ENCODE measurements at regions not wholly inside any gene's neighbourhood (a gene's known extent, or its start where the extent isn't known, plus 50 kb on each side); places are given as distances from the start of the nearest gene placed in this dataset.

DNA sequence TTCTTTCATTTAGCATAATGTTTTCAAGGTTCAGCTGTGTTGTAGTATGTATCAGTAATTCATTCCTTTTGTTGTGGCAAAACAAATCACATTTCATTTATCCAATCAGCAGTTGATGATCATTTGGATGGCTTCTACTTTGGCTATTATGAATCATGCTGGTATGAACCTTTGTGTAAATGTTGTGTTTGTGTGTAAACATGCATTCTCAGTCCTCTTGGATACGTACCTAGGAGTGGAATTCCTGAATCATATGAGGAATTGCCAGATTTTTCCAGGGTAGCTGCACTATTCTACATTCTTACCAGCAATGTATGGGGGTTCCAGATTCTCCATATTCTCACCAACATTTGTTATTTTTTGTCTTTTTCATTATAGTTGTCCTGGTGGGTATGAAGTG, 578.5 kb upstream of the MKI67 start:
- no peak for TF ChIP-seq EZH2phosphoT487 (IDR thresholded peaks at IDR 0.05; ENCODE audit: borderline replicate concordance, low read length)
- TF ChIP-seq, protein P1, sequence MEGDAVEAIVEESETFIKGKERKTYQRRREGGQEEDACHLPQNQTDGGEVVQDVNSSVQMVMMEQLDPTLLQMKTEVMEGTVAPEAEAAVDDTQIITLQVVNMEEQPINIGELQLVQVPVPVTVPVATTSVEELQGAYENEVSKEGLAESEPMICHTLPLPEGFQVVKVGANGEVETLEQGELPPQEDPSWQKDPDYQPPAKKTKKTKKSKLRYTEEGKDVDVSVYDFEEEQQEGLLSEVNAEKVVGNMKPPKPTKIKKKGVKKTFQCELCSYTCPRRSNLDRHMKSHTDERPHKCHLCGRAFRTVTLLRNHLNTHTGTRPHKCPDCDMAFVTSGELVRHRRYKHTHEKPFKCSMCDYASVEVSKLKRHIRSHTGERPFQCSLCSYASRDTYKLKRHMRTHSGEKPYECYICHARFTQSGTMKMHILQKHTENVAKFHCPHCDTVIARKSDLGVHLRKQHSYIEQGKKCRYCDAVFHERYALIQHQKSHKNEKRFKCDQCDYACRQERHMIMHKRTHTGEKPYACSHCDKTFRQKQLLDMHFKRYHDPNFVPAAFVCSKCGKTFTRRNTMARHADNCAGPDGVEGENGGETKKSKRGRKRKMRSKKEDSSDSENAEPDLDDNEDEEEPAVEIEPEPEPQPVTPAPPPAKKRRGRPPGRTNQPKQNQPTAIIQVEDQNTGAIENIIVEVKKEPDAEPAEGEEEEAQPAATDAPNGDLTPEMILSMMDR (IDR thresholded peaks at IDR 0.05; ENCODE audit: low read depth, low read length, poor library complexity, severe bottlenecking): no peak
- H3K4me1 ChIP-seq (ENCODE audit: control insufficient read depth, low read length): no peaks in the 10 kb centered on the region
- H4K20me1 ChIP-seq (ENCODE audit: control insufficient read depth, insufficient read depth, low read depth, low read length): no peaks in the 10 kb centered on the region

DNA sequence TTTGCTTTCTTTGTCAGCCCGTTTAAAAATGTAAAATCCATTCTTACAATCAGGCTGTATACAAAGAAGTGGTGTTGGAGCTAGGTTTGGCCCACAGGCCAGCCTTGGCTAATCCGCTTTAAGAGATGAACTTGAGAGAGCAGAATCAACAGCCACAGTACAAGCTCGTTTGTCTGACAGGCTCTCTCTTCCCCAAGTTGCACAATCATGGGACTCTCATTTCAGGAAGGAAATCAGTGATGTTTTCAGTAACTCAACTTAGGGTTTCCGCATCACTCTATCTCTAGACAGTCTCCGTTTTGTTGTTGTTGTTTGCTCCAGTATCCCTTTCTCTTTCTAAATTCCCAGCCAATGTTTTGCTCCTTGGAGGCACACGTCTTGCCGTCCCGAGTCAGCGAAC, 582.0 kb upstream of the MKI67 start:
- H3F3A ChIP-seq (ENCODE audit: control insufficient read depth, insufficient read depth): no peaks in the 10 kb centered on the region
- H3K9me3 ChIP-seq (ENCODE audit: control insufficient read depth, insufficient read depth, low read length): no peaks in the 10 kb centered on the region
- no peaks in the 10 kb centered on the region for H3K4me1 ChIP-seq (ENCODE audit: control insufficient read depth, low read length)
- H3K4me3 ChIP-seq (ENCODE audit: low read length): no peak overlapping the region
- no peaks in the 10 kb centered on the region for H3K79me2 ChIP-seq (ENCODE audit: control insufficient read depth, low read length)
- H3K9me2 ChIP-seq (replicated peaks; ENCODE audit: control insufficient read depth, low read length): no peaks in the 10 kb centered on the region
- H3K27me3 ChIP-seq (ENCODE audit: control insufficient read depth, low read length): no peaks in the 10 kb centered on the region
- no peaks in the 10 kb centered on the region for H3K36me3 ChIP-seq (ENCODE audit: control insufficient read depth, low read length)
- H3K4me2 ChIP-seq (ENCODE audit: low read length): no peak overlapping the region
- no peak overlapping the region for H3K27ac ChIP-seq (ENCODE audit: low read depth, low read length)
- TF ChIP-seq EZH2phosphoT487 (IDR thresholded peaks at IDR 0.05; ENCODE audit: borderline replicate concordance, low read length): no peak
- TF ChIP-seq, protein P1 (IDR thresholded peaks at IDR 0.05; ENCODE audit: low read depth, low read length, poor library complexity, severe bottlenecking): no peak
- no peaks in the 10 kb centered on the region for H4K20me1 ChIP-seq (ENCODE audit: control insufficient read depth, insufficient read depth, low read depth, low read length)

More for the DNA sequence above, 578.5 kb upstream of the MKI67 start:
- Histone ChIP-seq H3K27me3 (ENCODE audit: control insufficient read depth, low read length) (no peaks in the 10 kb centered on the region), H3F3A (ENCODE audit: control insufficient read depth, insufficient read depth) (no peaks in the 10 kb centered on the region), H3K9me3 (ENCODE audit: control insufficient read depth, insufficient read depth, low read length) (no peaks in the 10 kb centered on the region), H3K9me2 (replicated peaks; ENCODE audit: control insufficient read depth, low read length) (no peaks in the 10 kb centered on the region), H3K4me2 (ENCODE audit: low read length) (no peak overlapping the region), H3K4me3 (ENCODE audit: low read length) (no peak overlapping the region), H3K36me3 (ENCODE audit: control insufficient read depth, low read length) (no peaks in the 10 kb centered on the region), H3K79me2 (ENCODE audit: control insufficient read depth, low read length) (no peaks in the 10 kb centered on the region), H3K27ac (ENCODE audit: low read depth, low read length) (no peak overlapping the region)

DNA sequence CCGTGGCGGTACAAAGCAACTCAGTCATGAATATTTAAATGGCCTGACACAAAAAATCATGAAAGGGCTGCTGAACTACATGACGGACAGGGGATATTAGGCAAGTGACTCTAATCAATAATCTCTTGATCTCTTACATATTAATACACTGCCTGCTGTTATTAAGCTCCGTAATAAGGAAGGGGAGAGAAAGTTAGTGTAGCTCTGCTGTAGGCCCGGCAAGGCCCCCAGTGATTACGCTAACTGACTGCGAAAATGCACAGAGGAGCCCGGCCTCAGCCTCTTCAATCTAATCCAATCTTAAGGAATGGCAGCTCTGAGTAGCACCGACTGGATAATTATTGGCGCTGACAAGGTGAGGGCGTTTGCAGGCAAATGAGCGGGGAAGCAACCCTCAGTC, 583.5 kb upstream of the MKI67 start:
- Histone ChIP-seq H3K27me3 (ENCODE audit: control insufficient read depth, low read length) (no peaks in the 10 kb centered on the region), H3K79me2 (ENCODE audit: control insufficient read depth, low read length) (no peaks in the 10 kb centered on the region), H3K4me1 (ENCODE audit: control insufficient read depth, low read length) (no peaks in the 10 kb centered on the region), H3K36me3 (ENCODE audit: control insufficient read depth, low read length) (no peaks in the 10 kb centered on the region), H3K9me2 (replicated peaks; ENCODE audit: control insufficient read depth, low read length) (no peaks in the 10 kb centered on the region), H4K20me1 (ENCODE audit: control insufficient read depth, insufficient read depth, low read depth, low read length) (no peaks in the 10 kb centered on the region), H3K9me3 (ENCODE audit: control insufficient read depth, insufficient read depth, low read length) (no peaks in the 10 kb centered on the region), H3F3A (ENCODE audit: control insufficient read depth, insufficient read depth) (no peaks in the 10 kb centered on the region), H3K4me3 (ENCODE audit: low read length) (no peak overlapping the region), H3K4me2 (ENCODE audit: low read length) (no peak overlapping the region), H3K27ac (ENCODE audit: low read depth, low read length) (no peak overlapping the region)
- TF ChIP-seq, protein P1 (IDR thresholded peaks at IDR 0.05; ENCODE audit: low read depth, low read length, poor library complexity, severe bottlenecking): no peak
- TF ChIP-seq EZH2phosphoT487 (IDR thresholded peaks at IDR 0.05; ENCODE audit: borderline replicate concordance, low read length): no peak

Measured in DOHH2 (cell line).